ENCODE measurements at regions not wholly inside any gene's neighbourhood (a gene's known extent, or its start where the extent isn't known, plus 50 kb on each side); places are given as distances from the start of the nearest gene placed in this dataset.

DNA sequence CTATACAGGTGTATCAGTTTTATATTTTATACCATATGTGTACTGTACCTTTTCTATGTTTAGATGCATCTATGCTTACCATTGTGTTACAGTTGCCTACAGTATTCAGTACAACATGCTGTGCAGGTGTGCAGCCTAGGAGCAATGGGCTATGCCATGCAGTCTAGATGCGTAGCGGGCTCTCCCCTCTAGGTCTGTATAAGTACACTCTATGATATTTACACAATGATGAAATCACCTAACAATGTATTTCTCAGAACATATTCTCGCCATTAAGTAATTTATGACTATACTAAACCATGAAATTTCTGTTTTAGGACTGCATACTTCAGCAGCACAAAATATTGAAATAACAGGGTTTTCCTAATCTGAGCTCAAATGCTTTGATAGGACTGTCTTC lies 179.6 kb downstream of the RFC3 start:
- H3K27ac ChIP-seq (ENCODE audit: low read length): no peak overlapping the region
- H3K4me3 ChIP-seq (ENCODE audit: low read depth in 1 of 2, low read length in 2 of 2): no peak overlapping the region
- no peaks in the 10 kb centered on the region for H4K20me1 ChIP-seq (ENCODE audit: insufficient read depth, low read length)
- no peak for ATAC-seq (ENCODE audit: insufficient read depth, low read depth)
- H3K9me3 ChIP-seq (ENCODE audit: insufficient read depth, low read length, severe bottlenecking): no peaks in the 10 kb centered on the region
- no peak overlapping the region for H3K9ac ChIP-seq (ENCODE audit: low read depth, low read length)
- DNase-seq: no peak
- no peak overlapping the region for H3K4me2 ChIP-seq (ENCODE audit: insufficient read depth, low read length)
- H3K79me2 ChIP-seq (ENCODE audit: insufficient read depth, low read length): no peaks in the 10 kb centered on the region
- H3K36me3 ChIP-seq (ENCODE audit: insufficient read depth, low read length): no peaks in the 10 kb centered on the region
- TF ChIP-seq EZH2 (IDR thresholded peaks at IDR 0.05; ENCODE audit: borderline replicate concordance, low read depth, low read length, severe bottlenecking): no peak
- TF ChIP-seq, protein P1, sequence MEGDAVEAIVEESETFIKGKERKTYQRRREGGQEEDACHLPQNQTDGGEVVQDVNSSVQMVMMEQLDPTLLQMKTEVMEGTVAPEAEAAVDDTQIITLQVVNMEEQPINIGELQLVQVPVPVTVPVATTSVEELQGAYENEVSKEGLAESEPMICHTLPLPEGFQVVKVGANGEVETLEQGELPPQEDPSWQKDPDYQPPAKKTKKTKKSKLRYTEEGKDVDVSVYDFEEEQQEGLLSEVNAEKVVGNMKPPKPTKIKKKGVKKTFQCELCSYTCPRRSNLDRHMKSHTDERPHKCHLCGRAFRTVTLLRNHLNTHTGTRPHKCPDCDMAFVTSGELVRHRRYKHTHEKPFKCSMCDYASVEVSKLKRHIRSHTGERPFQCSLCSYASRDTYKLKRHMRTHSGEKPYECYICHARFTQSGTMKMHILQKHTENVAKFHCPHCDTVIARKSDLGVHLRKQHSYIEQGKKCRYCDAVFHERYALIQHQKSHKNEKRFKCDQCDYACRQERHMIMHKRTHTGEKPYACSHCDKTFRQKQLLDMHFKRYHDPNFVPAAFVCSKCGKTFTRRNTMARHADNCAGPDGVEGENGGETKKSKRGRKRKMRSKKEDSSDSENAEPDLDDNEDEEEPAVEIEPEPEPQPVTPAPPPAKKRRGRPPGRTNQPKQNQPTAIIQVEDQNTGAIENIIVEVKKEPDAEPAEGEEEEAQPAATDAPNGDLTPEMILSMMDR (IDR thresholded peaks at IDR 0.05; ENCODE audit: borderline replicate concordance, extremely low read depth, low read length, poor library complexity, severe bottlenecking): no peak
- no peaks in the 10 kb centered on the region for H3K27me3 ChIP-seq (ENCODE audit: insufficient read depth, low read length, poor library complexity)
- H3K4me1 ChIP-seq (ENCODE audit: insufficient read depth, low read length): no peaks in the 10 kb centered on the region
- no peak overlapping the region for H2AFZ ChIP-seq (ENCODE audit: low read depth, low read length)

DNA sequence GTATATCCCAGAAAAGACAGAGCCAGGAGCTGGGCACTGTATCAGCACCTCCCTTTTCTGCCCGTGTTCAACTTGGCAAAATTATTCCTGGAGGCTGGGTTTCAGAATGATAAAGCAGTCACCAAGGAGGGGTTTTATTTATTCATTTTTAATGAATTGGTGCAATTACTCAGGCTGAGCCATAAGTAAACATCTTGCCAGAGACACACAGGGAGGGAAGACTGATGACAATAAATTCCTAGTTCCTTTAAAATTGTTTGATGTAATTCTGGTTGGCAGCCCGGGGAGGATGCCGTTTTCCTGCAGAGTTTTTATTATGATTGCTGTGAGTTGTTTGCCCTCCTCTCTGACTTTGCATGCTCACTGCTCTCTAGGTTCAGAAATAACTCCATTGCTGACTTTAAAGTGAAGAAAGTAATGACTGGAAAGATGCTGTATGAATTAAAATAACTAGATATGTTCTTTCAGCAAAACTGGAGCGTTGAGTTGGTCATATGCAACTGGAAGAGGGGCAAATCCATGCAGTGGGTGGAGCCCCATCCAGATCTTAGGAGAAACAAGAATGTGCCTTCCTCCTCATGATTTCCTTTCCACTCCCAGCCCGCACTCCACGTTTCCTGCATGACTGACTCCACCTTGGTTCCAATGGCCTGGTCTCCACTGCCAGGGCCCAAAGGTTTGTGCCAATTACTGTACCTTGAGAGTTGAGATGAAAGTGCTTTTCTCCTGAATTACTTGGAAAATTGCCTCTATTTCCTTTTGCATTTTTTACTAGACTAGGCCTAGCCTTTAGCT lies 182.1 kb downstream of the RFC3 start:
- TF ChIP-seq EZH2 (IDR thresholded peaks at IDR 0.05; ENCODE audit: borderline replicate concordance, low read depth, low read length, severe bottlenecking): no peak
- TF ChIP-seq, protein P1 (IDR thresholded peaks at IDR 0.05; ENCODE audit: borderline replicate concordance, extremely low read depth, low read length, poor library complexity, severe bottlenecking): no peak
- H3K4me3 ChIP-seq (ENCODE audit: low read depth in 1 of 2, low read length in 2 of 2): no peak overlapping the region
- H3K27ac ChIP-seq (ENCODE audit: low read length): no peak overlapping the region
- no peak overlapping the region for H2AFZ ChIP-seq (ENCODE audit: low read depth, low read length)
- DNase-seq (no peak), ATAC-seq (ENCODE audit: insufficient read depth, low read depth) (no peak)
- no peaks in the 10 kb centered on the region for H3K27me3 ChIP-seq (ENCODE audit: insufficient read depth, low read length, poor library complexity)
- no peaks in the 10 kb centered on the region for H3K9me3 ChIP-seq (ENCODE audit: insufficient read depth, low read length, severe bottlenecking)
- no peak overlapping the region for H3K4me2 ChIP-seq (ENCODE audit: insufficient read depth, low read length)
- no peak overlapping the region for H3K9ac ChIP-seq (ENCODE audit: low read depth, low read length)
- no peaks in the 10 kb centered on the region for H3K79me2 ChIP-seq (ENCODE audit: insufficient read depth, low read length)
- no peaks in the 10 kb centered on the region for H4K20me1 ChIP-seq (ENCODE audit: insufficient read depth, low read length)
- H3K36me3 ChIP-seq (ENCODE audit: insufficient read depth, low read length): no peaks in the 10 kb centered on the region
- H3K4me1 ChIP-seq (ENCODE audit: insufficient read depth, low read length): no peaks in the 10 kb centered on the region

DNA sequence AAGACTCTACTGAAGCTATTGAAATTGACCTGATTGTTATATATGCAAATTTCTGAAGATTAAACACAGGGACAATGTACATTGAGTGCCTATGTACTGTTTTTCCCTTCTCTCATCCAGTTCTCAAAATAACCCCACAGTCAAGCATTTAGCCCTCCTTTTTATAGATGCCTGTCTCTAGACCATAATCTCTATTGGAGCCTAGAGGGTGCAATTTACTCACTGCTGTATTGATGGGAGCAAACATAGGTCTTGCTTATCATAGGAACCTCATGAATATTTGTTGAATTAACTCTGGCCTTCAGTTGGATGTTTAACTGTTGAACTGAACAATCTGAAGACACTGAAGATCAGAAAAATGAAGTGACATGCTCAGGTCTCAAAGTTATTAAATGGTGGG lies 183.0 kb downstream of the RFC3 start:
- ATAC-seq (ENCODE audit: insufficient read depth, low read depth): no peak
- Histone ChIP-seq H2AFZ (ENCODE audit: low read depth, low read length) (no peak overlapping the region), H3K36me3 (ENCODE audit: insufficient read depth, low read length) (no peaks in the 10 kb centered on the region), H3K9ac (ENCODE audit: low read depth, low read length) (no peak overlapping the region), H3K27ac (ENCODE audit: low read length) (no peak overlapping the region), H3K4me3 (ENCODE audit: low read depth in 1 of 2, low read length in 2 of 2) (no peak overlapping the region), H3K9me3 (ENCODE audit: insufficient read depth, low read length, severe bottlenecking) (no peaks in the 10 kb centered on the region), H3K4me2 (ENCODE audit: insufficient read depth, low read length) (no peak overlapping the region), H4K20me1 (ENCODE audit: insufficient read depth, low read length) (no peaks in the 10 kb centered on the region), H3K27me3 (ENCODE audit: insufficient read depth, low read length, poor library complexity) (no peaks in the 10 kb centered on the region), H3K4me1 (ENCODE audit: insufficient read depth, low read length) (no peaks in the 10 kb centered on the region), H3K79me2 (ENCODE audit: insufficient read depth, low read length) (no peaks in the 10 kb centered on the region)
- no peak for TF ChIP-seq EZH2 (IDR thresholded peaks at IDR 0.05; ENCODE audit: borderline replicate concordance, low read depth, low read length, severe bottlenecking)
- TF ChIP-seq, protein P1 (IDR thresholded peaks at IDR 0.05; ENCODE audit: borderline replicate concordance, extremely low read depth, low read length, poor library complexity, severe bottlenecking): no peak
- no peak for DNase-seq

Measured in DND-41 (cell line).